Erythroblast (primary cell): ENCODE measurements at regions not wholly inside any gene's neighbourhood (a gene's known extent, or its start where the extent isn't known, plus 50 kb on each side); places are given as distances from the start of the nearest gene placed in this dataset.

ENCODE experiments used
- GATA1 ChIP-seq: IDR thresholded peaks from 2 replicates; pipeline ENCODE4 v1.6.1; 2011; ENCODE audit warnings: low read depth, mild to moderate bottlenecking, control low read depth, low read length, moderate library complexity
- POLR2A ChIP-seq: IDR thresholded peaks from 2 replicates; pipeline ENCODE4 v1.6.1; 2011; ENCODE audit warnings: mild to moderate bottlenecking, low read length

GRCh38 chr1:232473900-232474299 is 156.0 kb downstream of the SIPA1L2 start:
- no peak for TF ChIP-seq POLR2A
- TF ChIP-seq GATA1, result no peak
